Osteoblast (primary cell): ENCODE measurements at regions not wholly inside any gene's neighbourhood (a gene's known extent, or its start where the extent isn't known, plus 50 kb on each side); places are given as distances from the start of the nearest gene placed in this dataset.
A peak's percentile ranks its signal among the peaks of the same experiment; 100 is the strongest.

Source experiments
- DNase-seq: peaks from one replicate; pipeline ENCODE4 v3.0.0; 2011; ENCODE audit warnings: low spot score, mixed read lengths; ENCODE audit not compliant: insufficient read length; ENCODE audit errors: missing footprints
- H2AFZ ChIP-seq: 2 replicates; pipeline ENCODE4 v1.6.0; 2011; ENCODE audit warnings: mild to moderate bottlenecking, low read length
- H3K27ac ChIP-seq: 2 replicates; pipeline ENCODE4 v1.5.1; 2011; ENCODE audit warnings: mild to moderate bottlenecking, low read depth, low read length, moderate library complexity
- H3K27me3 ChIP-seq: 2 replicates; pipeline ENCODE4 v1.6.0; 2012; ENCODE audit warnings: mild to moderate bottlenecking, control low read depth, inconsistent platforms, low read length, moderate library complexity; ENCODE audit not compliant: insufficient read depth
- H3K36me3 ChIP-seq: 2 replicates; pipeline ENCODE4 v1.5.1; 2011; ENCODE audit warnings: mild to moderate bottlenecking, low read length, control low read depth, moderate library complexity; ENCODE audit not compliant: insufficient read depth
- H3K4me1 ChIP-seq: 2 replicates; pipeline ENCODE4 v1.5.1; 2011; ENCODE audit warnings: mild to moderate bottlenecking, low read length, control low read depth, moderate library complexity; ENCODE audit not compliant: insufficient read depth
- H3K4me2 ChIP-seq: 2 replicates; pipeline ENCODE4 v1.6.0; 2011; ENCODE audit warnings: mild to moderate bottlenecking, low read length; ENCODE audit not compliant: insufficient read depth
- H3K4me3 ChIP-seq: fragments of 200-600 bp; sonication (generic); 3 replicates; pipeline ENCODE4 v1.5.1; 2012; ENCODE audit warnings: mild to moderate bottlenecking, low read length, inconsistent platforms; ENCODE audit not compliant: insufficient read depth
- H3K79me2 ChIP-seq: 2 replicates; pipeline ENCODE4 v1.6.0; 2012; ENCODE audit warnings: mild to moderate bottlenecking, low read length, control low read depth, inconsistent platforms; ENCODE audit not compliant: insufficient read depth
- H3K9me3 ChIP-seq: 2 replicates; pipeline ENCODE4 v1.5.1; 2011; ENCODE audit warnings: low read depth, low read length, control low read depth
- H4K20me1 ChIP-seq: 2 replicates; pipeline ENCODE4 v1.6.0; 2012; ENCODE audit warnings: mild to moderate bottlenecking, low read length, control low read depth; ENCODE audit not compliant: insufficient read depth
- TF ChIP-seq, protein P1 (sequence below): IDR thresholded peaks from 2 replicates; pipeline ENCODE4 v1.5.1; 2011; ENCODE audit warnings: mild to moderate bottlenecking, low read depth, low read length, moderate library complexity; ENCODE audit errors: extremely low read depth

DNA sequence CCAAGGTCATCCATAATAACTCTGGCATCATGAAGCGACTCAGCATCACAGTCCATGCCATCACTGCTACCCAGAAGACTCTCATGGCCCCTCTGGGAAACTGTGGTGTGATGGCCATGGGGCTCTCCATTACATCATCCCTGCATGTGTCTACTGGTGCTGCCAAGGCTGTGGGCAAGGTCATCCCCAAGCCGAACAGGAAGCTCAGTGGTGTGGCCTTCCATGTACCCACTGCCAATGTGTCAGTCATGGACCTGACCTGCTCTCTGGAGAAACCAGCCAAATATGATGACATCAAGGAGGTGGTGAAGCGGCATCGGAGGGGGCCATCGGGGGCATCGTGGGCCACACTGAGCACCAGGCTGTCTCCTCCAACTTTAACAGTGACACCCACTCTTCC lies 65.1 kb upstream of the ARHGAP29 start:
- no peak overlapping the region for H3K4me3 ChIP-seq
- H3K36me3 ChIP-seq = no peaks in the 10 kb centered on the region
- H3K27me3 ChIP-seq = no peaks in the 10 kb centered on the region
- H4K20me1 ChIP-seq = no peaks in the 10 kb centered on the region
- no peak overlapping the region for H2AFZ ChIP-seq
- no peaks in the 10 kb centered on the region for H3K79me2 ChIP-seq
- H3K4me2 ChIP-seq = no peak overlapping the region
- no peaks in the 10 kb centered on the region for H3K9me3 ChIP-seq
- H3K4me1 ChIP-seq = peaks cover 49% of the 10 kb centered on the region
- TF ChIP-seq, protein P1, sequence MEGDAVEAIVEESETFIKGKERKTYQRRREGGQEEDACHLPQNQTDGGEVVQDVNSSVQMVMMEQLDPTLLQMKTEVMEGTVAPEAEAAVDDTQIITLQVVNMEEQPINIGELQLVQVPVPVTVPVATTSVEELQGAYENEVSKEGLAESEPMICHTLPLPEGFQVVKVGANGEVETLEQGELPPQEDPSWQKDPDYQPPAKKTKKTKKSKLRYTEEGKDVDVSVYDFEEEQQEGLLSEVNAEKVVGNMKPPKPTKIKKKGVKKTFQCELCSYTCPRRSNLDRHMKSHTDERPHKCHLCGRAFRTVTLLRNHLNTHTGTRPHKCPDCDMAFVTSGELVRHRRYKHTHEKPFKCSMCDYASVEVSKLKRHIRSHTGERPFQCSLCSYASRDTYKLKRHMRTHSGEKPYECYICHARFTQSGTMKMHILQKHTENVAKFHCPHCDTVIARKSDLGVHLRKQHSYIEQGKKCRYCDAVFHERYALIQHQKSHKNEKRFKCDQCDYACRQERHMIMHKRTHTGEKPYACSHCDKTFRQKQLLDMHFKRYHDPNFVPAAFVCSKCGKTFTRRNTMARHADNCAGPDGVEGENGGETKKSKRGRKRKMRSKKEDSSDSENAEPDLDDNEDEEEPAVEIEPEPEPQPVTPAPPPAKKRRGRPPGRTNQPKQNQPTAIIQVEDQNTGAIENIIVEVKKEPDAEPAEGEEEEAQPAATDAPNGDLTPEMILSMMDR = no peak
- no peak overlapping the region for H3K27ac ChIP-seq
- DNase-seq = no peak

DNA sequence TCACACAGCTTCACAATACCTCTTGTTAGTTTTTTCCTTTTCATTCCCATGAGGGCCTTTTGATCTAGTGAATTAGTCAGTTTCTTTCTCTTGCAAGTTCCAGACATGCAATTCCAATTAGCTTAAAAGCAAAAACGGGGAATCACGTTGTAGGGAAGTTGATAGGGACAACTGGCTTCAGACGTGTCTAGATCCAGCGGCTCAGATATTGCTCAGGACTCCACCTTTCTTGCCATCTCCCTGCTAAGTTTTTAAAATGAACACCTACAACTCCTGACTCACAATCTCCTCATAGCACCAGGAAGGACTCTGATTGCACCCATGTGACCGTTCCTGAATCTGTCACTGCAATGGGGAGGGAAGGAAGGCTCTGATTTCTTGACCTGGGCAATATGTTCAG lies 63.8 kb upstream of the ARHGAP29 start:
- Histone ChIP-seq H3K9me3 (no peaks in the 10 kb centered on the region), H3K27me3 (no peaks in the 10 kb centered on the region), H4K20me1 (no peaks in the 10 kb centered on the region), H3K4me1 (peaks cover 61% of the 10 kb centered on the region), H3K4me2 (no peak overlapping the region), H3K79me2 (no peaks in the 10 kb centered on the region), H3K27ac (no peak overlapping the region), H3K36me3 (no peaks in the 10 kb centered on the region), H2AFZ (no peak overlapping the region), H3K4me3 (no peak overlapping the region)
- no peak for DNase-seq
- TF ChIP-seq, protein P1 = no peak

DNA sequence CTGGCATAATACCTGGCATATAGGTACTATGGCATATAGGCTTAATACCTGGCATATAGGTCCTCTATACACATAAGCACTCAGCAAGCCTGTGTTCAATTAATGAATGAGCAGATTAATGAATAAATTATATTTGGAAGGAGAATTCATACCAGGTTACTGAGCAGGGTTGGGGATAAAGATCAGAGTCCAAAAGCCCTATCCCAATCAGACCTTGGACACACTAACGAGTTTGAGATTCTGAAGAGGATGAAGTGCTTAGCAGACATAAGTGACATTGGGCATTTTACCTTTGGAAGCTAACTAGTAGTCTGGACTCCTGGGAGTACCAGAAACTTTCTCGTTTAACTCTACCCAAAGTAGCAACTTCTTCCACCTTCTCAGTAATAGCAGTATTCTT lies 63.3 kb upstream of the ARHGAP29 start:
- Histone ChIP-seq H3K27ac (no peak overlapping the region), H3K27me3 (no peaks in the 10 kb centered on the region), H3K36me3 (no peaks in the 10 kb centered on the region), H3K9me3 (no peaks in the 10 kb centered on the region), H2AFZ (no peak overlapping the region), H3K79me2 (no peaks in the 10 kb centered on the region), H4K20me1 (no peaks in the 10 kb centered on the region), H3K4me3 (no peak overlapping the region), H3K4me2 (no peak overlapping the region), H3K4me1 (peaks cover 61% of the 10 kb centered on the region)
- TF ChIP-seq, protein P1 = no peak
- no peak for DNase-seq

DNA sequence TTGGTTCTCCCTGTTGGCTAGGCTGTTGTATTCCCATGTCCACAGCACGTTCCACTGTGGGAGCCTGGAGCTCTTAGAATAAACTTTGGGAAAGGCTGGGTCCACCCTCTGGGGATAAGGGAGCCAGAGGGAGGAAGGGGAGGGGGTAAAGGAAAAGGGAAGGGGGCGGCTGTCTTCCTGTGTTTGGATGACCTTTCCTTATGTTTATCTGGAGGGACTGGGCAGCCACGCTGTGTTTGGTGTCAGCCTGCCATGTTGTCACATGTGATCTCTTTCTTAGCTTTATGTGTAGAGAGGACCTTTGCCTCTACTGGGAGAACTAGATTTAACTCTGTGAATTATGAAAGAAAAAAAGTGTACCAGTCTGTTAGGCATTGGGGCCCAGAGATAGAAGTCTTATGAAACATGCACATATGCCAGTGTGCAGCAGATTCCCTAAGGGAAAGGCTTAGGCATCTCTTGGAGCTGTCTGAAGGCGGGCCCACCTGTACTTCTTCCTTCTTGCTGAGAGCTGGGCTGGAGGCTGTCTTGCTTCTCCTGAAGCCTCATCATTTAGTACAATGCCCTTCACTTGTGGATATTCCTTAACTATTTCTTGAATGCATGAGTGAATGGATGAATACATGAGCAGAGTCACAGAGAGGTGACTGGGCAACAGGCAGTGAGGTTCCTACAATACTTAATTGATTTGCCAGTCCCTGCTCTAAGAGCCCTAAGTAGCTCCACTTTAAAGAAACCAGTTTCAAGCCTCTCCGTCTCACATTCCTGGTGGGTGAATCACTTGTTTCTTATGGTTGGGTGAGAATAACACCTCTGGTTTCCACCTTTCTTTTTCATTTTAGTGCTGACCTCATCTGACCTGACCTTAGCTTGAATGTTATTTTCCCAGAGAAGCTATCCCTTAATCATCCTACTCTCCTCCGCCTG lies 62.5 kb upstream of the ARHGAP29 start:
- DNase-seq = peak; percentile 39
- no peak overlapping the region for H2AFZ ChIP-seq
- no peak overlapping the region for H3K27ac ChIP-seq
- no peak overlapping the region for H3K4me3 ChIP-seq
- no peaks in the 10 kb centered on the region for H4K20me1 ChIP-seq
- no peak overlapping the region for H3K4me2 ChIP-seq
- no peaks in the 10 kb centered on the region for H3K36me3 ChIP-seq
- H3K9me3 ChIP-seq = no peaks in the 10 kb centered on the region
- peaks cover 57% of the 10 kb centered on the region for H3K4me1 ChIP-seq
- no peaks in the 10 kb centered on the region for H3K79me2 ChIP-seq
- no peaks in the 10 kb centered on the region for H3K27me3 ChIP-seq
- TF ChIP-seq, protein P1 = no peak
